ENCODE measurements at regions not wholly inside any gene's neighbourhood (a gene's known extent, or its start where the extent isn't known, plus 50 kb on each side); places are given as distances from the start of the nearest gene placed in this dataset.

DNA sequence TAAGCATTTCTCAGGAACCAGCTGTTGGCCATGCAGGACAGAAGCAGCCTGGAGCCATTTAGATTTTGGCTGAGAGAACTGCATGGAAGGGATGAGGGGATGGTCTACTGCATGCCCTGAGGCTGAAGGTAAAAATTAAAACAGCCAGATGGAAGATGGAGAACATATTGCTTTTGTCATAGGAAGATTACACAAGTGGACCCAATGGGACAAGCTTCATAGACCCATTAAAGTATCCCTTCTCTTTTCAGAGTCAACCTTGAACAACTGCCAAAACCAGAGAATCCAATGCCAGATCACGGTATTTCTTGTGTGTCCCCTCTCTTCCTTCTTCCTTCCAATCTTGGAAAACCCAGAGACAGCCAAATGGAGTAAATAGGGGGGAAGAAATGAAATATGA lies 253.4 kb downstream of the NR2F1-AS1 start:
- no peak for TF ChIP-seq CTCF (IDR thresholded peaks at IDR 0.05)
- TF ChIP-seq EZH2 (IDR thresholded peaks at IDR 0.05; ENCODE audit: borderline replicate concordance, insufficient read depth, low read depth, low read length, poor library complexity, severe bottlenecking): no peak

All from B cell (primary cell).